ENCODE measurements at regions not wholly inside any gene's neighbourhood (a gene's known extent, or its start where the extent isn't known, plus 50 kb on each side); places are given as distances from the start of the nearest gene placed in this dataset.

DNA sequence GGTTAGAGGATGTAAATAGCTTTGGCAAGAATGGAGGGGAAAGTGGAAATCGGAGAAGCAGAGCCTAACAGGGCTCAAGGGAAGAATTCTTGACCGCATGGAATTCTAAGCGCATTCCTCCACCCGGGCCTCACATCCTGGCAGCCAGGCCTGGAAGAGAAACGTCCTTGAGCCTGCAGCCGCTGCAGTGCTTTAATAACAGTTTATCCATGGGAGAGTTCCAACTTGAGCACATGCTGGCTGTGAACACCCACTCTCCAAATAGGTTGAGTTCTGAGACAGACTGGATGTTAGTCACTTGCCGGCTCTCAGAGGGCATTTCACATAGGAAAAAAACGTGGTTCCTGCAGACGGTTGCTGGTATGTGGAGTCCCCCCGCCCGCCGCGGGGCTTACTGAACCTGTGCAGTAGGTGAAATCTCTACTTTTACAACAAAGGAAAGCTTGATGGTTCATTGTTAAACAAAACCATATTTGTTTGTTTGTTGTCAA, 61.4 kb upstream of the STEAP1B start:
- Histone ChIP-seq H3K27ac (ENCODE audit: low read length) (peak overlapping the region; percentile 94), H3K4me1 (ENCODE audit: low read length) (peaks cover 92% of the 10 kb centered on the region), H3K4me2 (ENCODE audit: low read length) (peak overlapping the region; percentile 79), H3K4me3 (ENCODE audit: low read length) (peak overlapping the region; percentile 21; the same call in 1 of the 2 replicates), H2AFZ (ENCODE audit: low read depth, low read length) (no peak overlapping the region), H4K20me1 (ENCODE audit: insufficient read depth, low read length) (peaks cover 34% of the 10 kb centered on the region), H3K79me2 (ENCODE audit: low read length) (peaks cover 64% of the 10 kb centered on the region), H3K9ac (ENCODE audit: low read length) (no peak overlapping the region), H3K27me3 (ENCODE audit: low read depth, low read length) (no peaks in the 10 kb centered on the region), H3K9me3 (ENCODE audit: insufficient read depth, low read length) (no peaks in the 10 kb centered on the region), H3K36me3 (replicated peaks; ENCODE audit: low read depth, low read length) (peaks cover 23% of the 10 kb centered on the region)
- TF ChIP-seq, protein P1, sequence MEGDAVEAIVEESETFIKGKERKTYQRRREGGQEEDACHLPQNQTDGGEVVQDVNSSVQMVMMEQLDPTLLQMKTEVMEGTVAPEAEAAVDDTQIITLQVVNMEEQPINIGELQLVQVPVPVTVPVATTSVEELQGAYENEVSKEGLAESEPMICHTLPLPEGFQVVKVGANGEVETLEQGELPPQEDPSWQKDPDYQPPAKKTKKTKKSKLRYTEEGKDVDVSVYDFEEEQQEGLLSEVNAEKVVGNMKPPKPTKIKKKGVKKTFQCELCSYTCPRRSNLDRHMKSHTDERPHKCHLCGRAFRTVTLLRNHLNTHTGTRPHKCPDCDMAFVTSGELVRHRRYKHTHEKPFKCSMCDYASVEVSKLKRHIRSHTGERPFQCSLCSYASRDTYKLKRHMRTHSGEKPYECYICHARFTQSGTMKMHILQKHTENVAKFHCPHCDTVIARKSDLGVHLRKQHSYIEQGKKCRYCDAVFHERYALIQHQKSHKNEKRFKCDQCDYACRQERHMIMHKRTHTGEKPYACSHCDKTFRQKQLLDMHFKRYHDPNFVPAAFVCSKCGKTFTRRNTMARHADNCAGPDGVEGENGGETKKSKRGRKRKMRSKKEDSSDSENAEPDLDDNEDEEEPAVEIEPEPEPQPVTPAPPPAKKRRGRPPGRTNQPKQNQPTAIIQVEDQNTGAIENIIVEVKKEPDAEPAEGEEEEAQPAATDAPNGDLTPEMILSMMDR (IDR thresholded peaks at IDR 0.05; ENCODE audit: low read depth, low read length) = no peak
- TF ChIP-seq EZH2phosphoT487 (IDR thresholded peaks at IDR 0.05; ENCODE audit: low read depth) = no peak

DNA sequence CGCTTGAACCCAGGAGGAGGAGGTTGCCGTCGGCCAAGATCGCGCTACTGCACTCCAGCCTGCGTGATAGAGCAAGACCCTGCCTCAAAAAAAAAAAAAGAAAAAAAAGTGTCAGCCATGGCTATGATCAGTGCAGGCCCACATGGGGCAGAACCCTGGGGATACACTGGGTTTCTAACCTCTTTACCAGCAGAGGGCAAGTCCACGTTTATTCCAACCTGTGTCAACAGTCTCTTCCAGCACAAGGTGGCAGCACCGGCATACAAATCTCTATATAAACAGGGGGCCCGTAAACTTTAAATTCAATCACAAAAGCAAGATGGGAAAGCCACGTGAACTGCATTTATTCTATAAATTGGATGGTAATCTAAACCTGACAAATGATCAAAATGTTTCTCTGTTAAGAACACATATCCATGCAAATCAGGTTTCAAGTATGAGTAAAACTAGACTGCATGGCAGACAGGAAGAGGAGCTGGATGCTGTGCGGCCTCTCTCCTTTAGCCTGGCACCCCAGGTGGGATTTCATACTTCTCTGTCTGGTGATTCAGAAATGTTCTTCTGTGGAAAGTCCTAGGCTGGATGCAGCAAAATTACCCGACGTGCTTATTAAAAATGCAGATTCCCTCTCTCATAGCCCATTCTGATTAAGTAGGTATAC, 60.0 kb upstream of the STEAP1B start:
- H2AFZ ChIP-seq (ENCODE audit: low read depth, low read length) = no peak overlapping the region
- peak overlapping the region; percentile 18; the same call in 1 of the 2 replicates for H3K9ac ChIP-seq (ENCODE audit: low read length)
- peak overlapping the region; percentile 75 for H3K27ac ChIP-seq (ENCODE audit: low read length)
- H3K36me3 ChIP-seq (replicated peaks; ENCODE audit: low read depth, low read length) = peaks cover 23% of the 10 kb centered on the region
- H3K4me3 ChIP-seq (ENCODE audit: low read length) = no peak overlapping the region
- H3K4me1 ChIP-seq (ENCODE audit: low read length) = peaks cover 77% of the 10 kb centered on the region
- no peaks in the 10 kb centered on the region for H3K9me3 ChIP-seq (ENCODE audit: insufficient read depth, low read length)
- H3K79me2 ChIP-seq (ENCODE audit: low read length) = peaks cover 51% of the 10 kb centered on the region
- H3K27me3 ChIP-seq (ENCODE audit: low read depth, low read length) = no peaks in the 10 kb centered on the region
- H4K20me1 ChIP-seq (ENCODE audit: insufficient read depth, low read length) = peaks cover 23% of the 10 kb centered on the region
- peak overlapping the region; percentile 18 for H3K4me2 ChIP-seq (ENCODE audit: low read length)
- TF ChIP-seq, protein P1 (IDR thresholded peaks at IDR 0.05; ENCODE audit: low read depth, low read length) = peak; percentile 81
- no peak for TF ChIP-seq EZH2phosphoT487 (IDR thresholded peaks at IDR 0.05; ENCODE audit: low read depth)

DNA sequence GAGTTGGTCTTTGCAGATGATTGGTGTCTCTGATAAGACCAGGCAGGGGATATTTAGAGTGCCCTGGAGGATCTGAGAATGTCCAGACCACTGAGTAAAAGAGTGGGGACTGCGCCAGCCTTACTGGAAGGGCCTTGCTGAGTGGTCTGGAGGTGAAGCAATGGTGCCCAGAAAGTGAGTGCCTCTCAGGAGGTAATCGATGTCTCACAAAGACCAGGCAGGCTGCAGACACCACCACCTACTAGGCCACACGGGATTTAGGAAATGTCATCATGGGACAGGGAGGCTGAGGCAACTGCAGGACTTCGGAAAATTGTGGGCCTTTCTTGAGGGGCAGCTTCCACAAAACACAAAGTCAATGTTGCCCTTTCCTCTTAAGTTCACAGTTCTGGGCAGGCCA, 57.2 kb upstream of the STEAP1B start:
- Histone ChIP-seq H3K79me2 (ENCODE audit: low read length) (peaks cover 36% of the 10 kb centered on the region), H4K20me1 (ENCODE audit: insufficient read depth, low read length) (peaks cover 6% of the 10 kb centered on the region), H3K36me3 (replicated peaks; ENCODE audit: low read depth, low read length) (peaks cover 33% of the 10 kb centered on the region), H2AFZ (ENCODE audit: low read depth, low read length) (no peak overlapping the region), H3K4me1 (ENCODE audit: low read length) (peaks cover 68% of the 10 kb centered on the region), H3K27me3 (ENCODE audit: low read depth, low read length) (no peaks in the 10 kb centered on the region), H3K4me3 (ENCODE audit: low read length) (no peak overlapping the region), H3K27ac (ENCODE audit: low read length) (no peak overlapping the region), H3K9me3 (ENCODE audit: insufficient read depth, low read length) (no peaks in the 10 kb centered on the region), H3K4me2 (ENCODE audit: low read length) (no peak overlapping the region), H3K9ac (ENCODE audit: low read length) (no peak overlapping the region)
- TF ChIP-seq EZH2phosphoT487 (IDR thresholded peaks at IDR 0.05; ENCODE audit: low read depth) = no peak
- TF ChIP-seq, protein P1 (IDR thresholded peaks at IDR 0.05; ENCODE audit: low read depth, low read length) = no peak

DNA sequence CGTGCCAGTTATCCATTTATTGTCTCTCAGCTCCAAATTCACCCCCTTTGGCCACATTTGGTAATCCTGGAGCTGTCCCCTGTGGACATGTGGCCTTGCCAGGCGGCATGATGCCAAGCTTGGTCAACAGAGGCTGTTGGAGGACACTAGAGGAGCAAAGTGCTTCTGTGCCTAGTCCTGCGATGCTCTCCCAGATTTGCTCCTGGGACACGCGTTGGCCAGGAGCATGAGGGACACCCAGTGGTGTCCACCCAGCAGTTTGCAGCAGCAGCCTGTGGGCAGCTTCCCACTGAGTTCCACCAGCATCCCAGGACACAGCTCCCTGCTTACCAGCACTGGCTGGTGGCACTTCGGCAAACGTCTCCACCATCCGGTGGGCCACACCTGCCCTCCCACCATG, 55.5 kb upstream of the STEAP1B start:
- TF ChIP-seq, protein P1 (IDR thresholded peaks at IDR 0.05; ENCODE audit: low read depth, low read length) = no peak
- TF ChIP-seq EZH2phosphoT487 (IDR thresholded peaks at IDR 0.05; ENCODE audit: low read depth) = no peak
- Histone ChIP-seq H3K36me3 (replicated peaks; ENCODE audit: low read depth, low read length) (peaks cover 37% of the 10 kb centered on the region), H3K79me2 (ENCODE audit: low read length) (peaks cover 28% of the 10 kb centered on the region), H3K27ac (ENCODE audit: low read length) (no peak overlapping the region), H4K20me1 (ENCODE audit: insufficient read depth, low read length) (peaks cover 9% of the 10 kb centered on the region), H3K9ac (ENCODE audit: low read length) (no peak overlapping the region), H3K4me3 (ENCODE audit: low read length) (no peak overlapping the region), H2AFZ (ENCODE audit: low read depth, low read length) (no peak overlapping the region), H3K9me3 (ENCODE audit: insufficient read depth, low read length) (no peaks in the 10 kb centered on the region), H3K27me3 (ENCODE audit: low read depth, low read length) (no peaks in the 10 kb centered on the region), H3K4me1 (ENCODE audit: low read length) (peaks cover 70% of the 10 kb centered on the region), H3K4me2 (ENCODE audit: low read length) (no peak overlapping the region)

Measured in OCI-LY3 (cell line).